ENCODE measurements at regions not wholly inside any gene's neighbourhood (a gene's known extent, or its start where the extent isn't known, plus 50 kb on each side); places are given as distances from the start of the nearest gene placed in this dataset.
A peak's percentile ranks its signal among the peaks of the same experiment; 100 is the strongest.

GRCh38 chr1:166471359-166471758 is 304.6 kb upstream of the FAM78B start:
- WGBS, 2 donors = 63 to 68% methylated on average over 9 of the region's 9 CpGs
- Histone ChIP-seq H3K27ac (no peak overlapping the region), H3K4me3 (no peak overlapping the region), H3K9me3 (no peaks in the 10 kb centered on the region), H3K4me1 (no peaks in the 10 kb centered on the region), H3K36me3 (no peaks in the 10 kb centered on the region), H3K27me3 (peaks cover 0 to 7% (median 0%) of the 10 kb centered on the region in 7 donors)
- DNase-seq = no peak
- intact Hi-C loops (cut with DNase I) = no loop called here
- no peak for TF ChIP-seq CTCF (IDR thresholded peaks at IDR 0.05)
- ATAC-seq = no peak

DNA sequence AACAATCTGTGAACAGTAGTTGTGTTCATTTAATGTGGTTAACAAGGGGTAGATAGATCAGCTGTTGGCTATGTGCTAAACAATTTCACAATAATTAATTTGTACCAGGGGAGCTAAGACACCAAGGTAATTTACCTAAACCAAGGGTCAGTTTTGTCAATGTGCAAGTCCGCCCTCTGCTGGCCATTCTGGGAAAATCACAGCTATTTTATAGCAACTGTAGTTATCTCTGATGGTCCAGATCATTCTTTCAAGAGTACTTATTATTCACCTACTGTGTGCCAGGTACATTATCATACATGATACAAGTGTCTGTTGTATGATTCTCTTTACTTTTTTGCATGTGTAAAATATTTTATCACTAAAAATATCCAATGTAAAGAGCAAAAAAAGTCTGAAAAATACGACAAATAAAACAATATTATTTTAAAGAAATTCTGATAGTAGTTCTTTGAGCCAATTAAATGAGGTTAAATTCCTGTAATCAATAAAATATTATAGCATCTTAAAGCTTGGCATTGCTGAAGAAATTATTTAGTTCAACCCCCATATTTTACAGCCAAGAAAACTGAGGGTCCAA is 312.3 kb upstream of the FAM78B start:
- peak; percentile 70 to 87 (median 83) for TF ChIP-seq CTCF (IDR thresholded peaks at IDR 0.05)
- no peaks in the 10 kb centered on the region for H3K4me1 ChIP-seq
- no peaks in the 10 kb centered on the region for H3K9me3 ChIP-seq
- H3K4me3 ChIP-seq = no peak overlapping the region
- no peak overlapping the region for H3K27ac ChIP-seq
- intact Hi-C loops (cut with DNase I) = loop anchor here (1.0 to 5.0 kb wide), 3 partner anchors 552 to 555 kb away; no protein-coding TSS in a partner anchor
- DNase-seq (peak; percentile 21 to 28), ATAC-seq (no peak)
- no peaks in the 10 kb centered on the region for H3K36me3 ChIP-seq
- 48 to 49% methylated on average over 2 of the region's 2 CpGs for WGBS, 2 donors
- peaks cover 0 to 7% (median 0%) of the 10 kb centered on the region in 7 donors for H3K27me3 ChIP-seq

DNA sequence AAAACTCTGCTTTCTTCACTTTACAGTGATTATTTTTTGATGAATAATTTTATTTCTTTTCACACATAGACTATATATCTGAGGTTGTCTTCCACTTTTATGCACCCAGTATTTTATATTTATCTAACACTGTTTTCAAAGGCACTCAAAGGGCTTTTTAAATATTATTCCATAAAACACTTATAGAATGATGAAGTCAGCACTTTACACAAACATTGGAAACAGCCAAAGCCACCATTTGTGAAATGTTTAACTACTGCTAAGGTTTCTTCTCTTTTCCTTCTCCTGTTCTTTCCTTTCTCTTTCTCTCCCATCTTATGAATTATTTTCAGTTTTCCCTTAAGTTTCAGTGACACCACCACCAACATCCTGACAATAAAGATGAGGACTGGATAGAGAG is 317.7 kb upstream of the FAM78B start:
- peaks cover 0 to 4% (median 0%) of the 10 kb centered on the region in 9 donors for H3K4me1 ChIP-seq
- peaks cover 0 to 11% (median 0%) of the 10 kb centered on the region in 7 donors for H3K27me3 ChIP-seq
- no peak for TF ChIP-seq CTCF (IDR thresholded peaks at IDR 0.05)
- intact Hi-C loops (cut with DNase I) = no loop called here
- no peak overlapping the region for H3K27ac ChIP-seq
- no peak overlapping the region for H3K4me3 ChIP-seq
- no peaks in the 10 kb centered on the region for H3K36me3 ChIP-seq
- H3K9me3 ChIP-seq = no peaks in the 10 kb centered on the region
- DNase-seq = no peak
- no peak for ATAC-seq

DNA sequence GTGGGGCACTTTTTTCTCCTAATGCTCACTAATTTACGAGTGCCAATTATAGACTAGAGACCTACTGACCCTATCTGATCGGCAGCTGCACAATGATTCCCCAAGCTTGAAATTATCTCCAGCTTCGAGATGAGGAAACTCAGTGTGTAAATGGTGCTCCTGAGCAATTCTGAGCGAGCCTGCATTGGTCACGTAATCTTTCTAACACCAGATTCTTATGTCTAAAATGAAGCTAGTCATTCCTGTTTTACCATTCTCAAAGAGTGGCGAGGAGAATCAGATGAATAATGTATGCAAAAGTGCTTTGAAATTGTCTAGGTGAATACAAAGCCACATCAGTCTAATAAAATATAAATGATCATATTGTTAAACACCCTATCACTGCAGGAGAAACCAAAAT is 318.1 kb upstream of the FAM78B start:
- DNase-seq (no peak), ATAC-seq (no peak)
- TF ChIP-seq CTCF (IDR thresholded peaks at IDR 0.05) = no peak
- H3K4me1 ChIP-seq = peaks cover 0 to 4% (median 0%) of the 10 kb centered on the region in 9 donors
- no peak overlapping the region for H3K4me3 ChIP-seq
- no peak overlapping the region for H3K27ac ChIP-seq
- intact Hi-C loops (cut with DNase I) = no loop called here
- no peaks in the 10 kb centered on the region for H3K9me3 ChIP-seq
- no peaks in the 10 kb centered on the region for H3K36me3 ChIP-seq
- 72 to 73% methylated on average over 6 of the region's 6 CpGs for WGBS, 2 donors
- peaks cover 0 to 11% (median 0%) of the 10 kb centered on the region in 7 donors for H3K27me3 ChIP-seq

All from heart right ventricle (tissue), 16 donors.